ENCODE measurements at regions not wholly inside any gene's neighbourhood (a gene's known extent, or its start where the extent isn't known, plus 50 kb on each side); places are given as distances from the start of the nearest gene placed in this dataset.

- no peaks in the 10 kb centered on the region for H3K4me1 ChIP-seq
- 92% methylated on average over 3 of the region's 3 CpGs for WGBS
- no peak for TF ChIP-seq POLR2AphosphoS5 (IDR thresholded peaks at IDR 0.05)
- no peak for TF ChIP-seq EP300 (IDR thresholded peaks at IDR 0.05)
- no peak for TF ChIP-seq POLR2A (IDR thresholded peaks at IDR 0.05; ENCODE audit: low read depth)
- TF ChIP-seq CTCF (IDR thresholded peaks at IDR 0.05) = no peak
These were observed 123.0 kb upstream of the STAC start for GRCh38 chr3:36257158-36257852.

GRCh38 chr3:36258421-36258820, 121.9 kb upstream of the STAC start:
- H3K4me3 ChIP-seq = no peak overlapping the region
- no peaks in the 10 kb centered on the region for H3K27me3 ChIP-seq
- intact Hi-C loops (cut with DNase I) = no loop called here
- no peak overlapping the region for H3K27ac ChIP-seq (replicated peaks in 1 of 4)
- TF ChIP-seq POLR2AphosphoS5 (IDR thresholded peaks at IDR 0.05) (no peak), EP300 (IDR thresholded peaks at IDR 0.05) (no peak), CTCF (IDR thresholded peaks at IDR 0.05) (no peak), POLR2A (IDR thresholded peaks at IDR 0.05; ENCODE audit: low read depth) (no peak)
- DNase-seq (ENCODE audit: extremely low spot score) = no peak
- no peaks in the 10 kb centered on the region for H3K36me3 ChIP-seq
- peaks cover 0 to 3% (median 0%) of the 10 kb centered on the region in 4 donors for H3K9me3 ChIP-seq
- 44% methylated on average over 1 of the region's 1 CpG for WGBS
- H3K4me1 ChIP-seq = no peaks in the 10 kb centered on the region

More at GRCh38 chr3:36257158-36257852, 123.0 kb upstream of the STAC start:
- no peak overlapping the region for H3K4me3 ChIP-seq
- intact Hi-C loops (cut with DNase I) = no loop called here
- peaks cover 0 to 8% (median 3%) of the 10 kb centered on the region in 4 donors for H3K9me3 ChIP-seq
- DNase-seq (ENCODE audit: extremely low spot score) = no peak
- no peaks in the 10 kb centered on the region for H3K36me3 ChIP-seq
- no peak overlapping the region for H3K27ac ChIP-seq (replicated peaks in 1 of 4)
- H3K27me3 ChIP-seq = no peaks in the 10 kb centered on the region

GRCh38 chr3:36259580-36259979, 120.7 kb upstream of the STAC start:
- Histone ChIP-seq H3K4me3 (no peak overlapping the region), H3K36me3 (no peaks in the 10 kb centered on the region), H3K9me3 (peaks cover 0 to 3% (median 0%) of the 10 kb centered on the region in 4 donors), H3K27me3 (no peaks in the 10 kb centered on the region), H3K4me1 (no peaks in the 10 kb centered on the region), H3K27ac (replicated peaks in 1 of 4) (no peak overlapping the region)
- 80% methylated on average over 3 of the region's 3 CpGs for WGBS
- TF ChIP-seq EP300 (IDR thresholded peaks at IDR 0.05) (no peak), CTCF (IDR thresholded peaks at IDR 0.05) (no peak), POLR2AphosphoS5 (IDR thresholded peaks at IDR 0.05) (no peak)
- no peak for DNase-seq (ENCODE audit: extremely low spot score)
- intact Hi-C loops (cut with DNase I) = no loop called here

GRCh38 chr3:36269274-36269673, 111.0 kb upstream of the STAC start:
- intact Hi-C loops (cut with DNase I) = no loop called here
- H3K4me1 ChIP-seq = no peaks in the 10 kb centered on the region
- no peaks in the 10 kb centered on the region for H3K27me3 ChIP-seq
- no peaks in the 10 kb centered on the region for H3K36me3 ChIP-seq
- TF ChIP-seq POLR2A (IDR thresholded peaks at IDR 0.05; ENCODE audit: low read depth) (no peak), EP300 (IDR thresholded peaks at IDR 0.05) (no peak), POLR2AphosphoS5 (IDR thresholded peaks at IDR 0.05) (no peak), CTCF (IDR thresholded peaks at IDR 0.05) (no peak)
- WGBS = 85% methylated on average over 2 of the region's 2 CpGs
- H3K4me3 ChIP-seq = no peak overlapping the region
- no peak for DNase-seq (ENCODE audit: extremely low spot score)
- H3K9me3 ChIP-seq = no peaks in the 10 kb centered on the region
- no peak overlapping the region for H3K27ac ChIP-seq (replicated peaks in 1 of 4)

- H3K9me3 ChIP-seq = peaks cover 0 to 5% (median 2%) of the 10 kb centered on the region in 4 donors
- no peak overlapping the region for H3K4me3 ChIP-seq
- no peak overlapping the region for H3K27ac ChIP-seq (replicated peaks in 1 of 4)
- H3K4me1 ChIP-seq = no peaks in the 10 kb centered on the region
- no peak for DNase-seq (ENCODE audit: extremely low spot score)
- intact Hi-C loops (cut with DNase I) = no loop called here
- H3K36me3 ChIP-seq = no peaks in the 10 kb centered on the region
- H3K27me3 ChIP-seq = no peaks in the 10 kb centered on the region
- WGBS = 44% methylated on average over 3 of the region's 3 CpGs
- no peak for TF ChIP-seq CTCF (IDR thresholded peaks at IDR 0.05)
These were observed 97.5 kb upstream of the STAC start for GRCh38 chr3:36282766-36283165.

Data from esophagus muscularis mucosa (tissue), 4 donors.